ENCODE measurements at regions not wholly inside any gene's neighbourhood (a gene's known extent, or its start where the extent isn't known, plus 50 kb on each side); places are given as distances from the start of the nearest gene placed in this dataset.

DNA sequence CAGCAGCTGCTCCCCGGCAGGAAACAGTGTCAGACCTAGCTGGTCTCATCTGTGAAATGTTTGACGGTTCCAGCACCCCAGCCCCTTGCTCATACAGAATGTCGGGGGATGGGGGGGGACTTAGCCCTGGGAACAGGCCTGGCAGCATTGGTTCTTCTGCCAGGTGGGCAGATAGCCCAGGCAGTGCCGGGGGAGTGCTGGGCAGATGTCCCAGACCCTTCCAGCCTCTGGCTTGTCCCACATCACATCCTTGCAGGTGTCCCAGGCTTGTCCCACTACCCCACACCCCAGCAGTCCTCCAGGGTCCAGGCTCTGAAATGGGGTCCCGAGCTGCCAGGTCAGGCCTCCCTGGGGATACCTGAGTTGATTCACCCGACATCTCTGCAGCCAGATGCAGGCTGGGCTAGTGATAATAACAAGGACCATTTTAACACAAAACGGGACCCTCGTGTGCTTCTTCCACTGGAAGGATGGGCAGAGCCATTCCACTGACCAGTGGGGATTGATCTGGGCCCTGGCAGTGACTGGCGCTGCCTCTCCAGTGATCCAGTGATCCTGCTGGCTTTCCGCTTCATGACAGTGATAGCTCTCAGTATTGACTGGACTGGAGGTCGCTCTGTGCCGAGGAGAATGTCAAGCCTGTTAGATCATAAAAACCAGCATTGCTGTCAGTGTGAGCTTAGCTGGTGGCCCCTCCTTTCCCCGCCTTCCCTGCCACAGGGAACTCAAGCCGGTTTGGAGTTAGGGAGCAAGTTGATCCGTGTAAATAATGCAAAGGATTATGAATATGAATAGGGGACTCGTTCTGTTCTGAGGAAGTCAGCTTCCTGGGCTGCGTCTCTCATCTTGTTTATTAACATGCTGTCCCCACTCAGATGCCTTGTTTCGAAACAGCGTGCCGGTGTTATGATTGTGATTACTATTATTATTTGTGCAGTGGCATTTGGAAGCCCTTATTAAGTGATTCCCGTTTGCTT lies 180.6 kb downstream of the AACS start:
- Histone ChIP-seq H3K36me3 (ENCODE audit: control insufficient read depth in 2 of 2, insufficient read depth in 2 of 2, low read length in 1 of 2) (no peaks in the 10 kb centered on the region), H4K20me1 (ENCODE audit: control insufficient read depth, insufficient read depth) (no peaks in the 10 kb centered on the region), H3K9ac (ENCODE audit: control insufficient read depth, insufficient read depth, low read length) (no peak overlapping the region), H3K9me3 (replicated peaks; ENCODE audit: control insufficient read depth, insufficient read depth, low read length) (no peaks in the 10 kb centered on the region), H3K4me1 (ENCODE audit: control insufficient read depth, insufficient read depth, low read length) (no peaks in the 10 kb centered on the region), H3K4me2 (ENCODE audit: control insufficient read depth, insufficient read depth) (no peak overlapping the region), H3K4me3 (no peak overlapping the region), H3K27ac (ENCODE audit: control insufficient read depth, insufficient read depth) (no peak overlapping the region), H2AFZ (ENCODE audit: control insufficient read depth, low read depth, low read length) (no peak overlapping the region), H3K79me2 (ENCODE audit: control insufficient read depth, insufficient read depth, low read length) (no peaks in the 10 kb centered on the region), H3K27me3 (replicated peaks in 1 of 2; ENCODE audit: control insufficient read depth in 2 of 2, insufficient read depth in 2 of 2, low read length in 1 of 2) (peaks cover 0 to 3% of the 10 kb centered on the region in 2 experiments; a peak in 3 of 4 replicates)
- no TSS peak for BruUV-seq (replicated peaks)
- FAIRE-seq = no peak
- POLR2A ChIA-PET = no interaction called here
- 15% methylated on average over 21 of the region's 21 CpGs for WGBS (ENCODE audit: insufficient coverage, insufficient replicate concordance, low lambda C conversion rate, missing lambda C conversion rate)
- ATAC-seq = no peak
- CTCF ChIA-PET = interaction anchor here (0.6 kb wide), 1 partner anchor 99 kb away, joined by 3 read pairs; no protein-coding TSS in a partner anchor
- SMC1A ChIA-PET (ENCODE audit: uncharacterized antibody, unreplicated experiment) = no interaction called here
- in situ Hi-C loops (cut with MboI) (no loop called here), intact Hi-C loops (cut with micrococcal nuclease; ENCODE audit: unreplicated experiment) (no loop called here)
- no peak for DNase-seq (ENCODE audit: low read depth, low spot score)
- RAD21 ChIA-PET (ENCODE audit: unreplicated experiment) = no interaction called here
- TF ChIP-seq, protein P1, sequence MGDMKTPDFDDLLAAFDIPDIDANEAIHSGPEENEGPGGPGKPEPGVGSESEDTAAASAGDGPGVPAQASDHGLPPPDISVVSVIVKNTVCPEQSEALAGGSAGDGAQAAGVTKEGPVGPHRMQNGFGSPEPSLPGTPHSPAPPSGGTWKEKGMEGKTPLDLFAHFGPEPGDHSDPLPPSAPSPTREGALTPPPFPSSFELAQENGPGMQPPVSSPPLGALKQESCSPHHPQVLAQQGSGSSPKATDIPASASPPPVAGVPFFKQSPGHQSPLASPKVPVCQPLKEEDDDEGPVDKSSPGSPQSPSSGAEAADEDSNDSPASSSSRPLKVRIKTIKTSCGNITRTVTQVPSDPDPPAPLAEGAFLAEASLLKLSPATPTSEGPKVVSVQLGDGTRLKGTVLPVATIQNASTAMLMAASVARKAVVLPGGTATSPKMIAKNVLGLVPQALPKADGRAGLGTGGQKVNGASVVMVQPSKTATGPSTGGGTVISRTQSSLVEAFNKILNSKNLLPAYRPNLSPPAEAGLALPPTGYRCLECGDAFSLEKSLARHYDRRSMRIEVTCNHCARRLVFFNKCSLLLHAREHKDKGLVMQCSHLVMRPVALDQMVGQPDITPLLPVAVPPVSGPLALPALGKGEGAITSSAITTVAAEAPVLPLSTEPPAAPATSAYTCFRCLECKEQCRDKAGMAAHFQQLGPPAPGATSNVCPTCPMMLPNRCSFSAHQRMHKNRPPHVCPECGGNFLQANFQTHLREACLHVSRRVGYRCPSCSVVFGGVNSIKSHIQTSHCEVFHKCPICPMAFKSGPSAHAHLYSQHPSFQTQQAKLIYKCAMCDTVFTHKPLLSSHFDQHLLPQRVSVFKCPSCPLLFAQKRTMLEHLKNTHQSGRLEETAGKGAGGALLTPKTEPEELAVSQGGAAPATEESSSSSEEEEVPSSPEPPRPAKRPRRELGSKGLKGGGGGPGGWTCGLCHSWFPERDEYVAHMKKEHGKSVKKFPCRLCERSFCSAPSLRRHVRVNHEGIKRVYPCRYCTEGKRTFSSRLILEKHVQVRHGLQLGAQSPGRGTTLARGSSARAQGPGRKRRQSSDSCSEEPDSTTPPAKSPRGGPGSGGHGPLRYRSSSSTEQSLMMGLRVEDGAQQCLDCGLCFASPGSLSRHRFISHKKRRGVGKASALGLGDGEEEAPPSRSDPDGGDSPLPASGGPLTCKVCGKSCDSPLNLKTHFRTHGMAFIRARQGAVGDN (IDR thresholded peaks at IDR 0.05) = no peak
- no peak for TF ChIP-seq ZZZ3 (IDR thresholded peaks at IDR 0.05; ENCODE audit: control insufficient read depth, insufficient read length, low read depth)
- no peak for TF ChIP-seq NRF1 (conservative IDR thresholded peaks at IDR 0.05; ENCODE audit: low read depth, low read length)
- TF ChIP-seq SIX5 (IDR thresholded peaks at IDR 0.05; ENCODE audit: low read depth, low read length, severe bottlenecking) = no peak
- no peak for TF ChIP-seq FOXM1 (IDR thresholded peaks at IDR 0.05; ENCODE audit: low read depth, low read length)
- no peak for TF ChIP-seq EGR1 (IDR thresholded peaks at IDR 0.05; ENCODE audit: borderline replicate concordance in 1 of 2, low read depth in 2 of 2, low read length in 2 of 2)
- no peak for TF ChIP-seq RFX5 (IDR thresholded peaks at IDR 0.05; ENCODE audit: low read depth, low read length)
- TF ChIP-seq HDAC6 (IDR thresholded peaks at IDR 0.05; ENCODE audit: unreplicated experiment) = no peak
- no peak for TF ChIP-seq CBX5 (IDR thresholded peaks at IDR 0.05; ENCODE audit: low read depth)
- TF ChIP-seq RB1 (IDR thresholded peaks at IDR 0.05; ENCODE audit: borderline replicate concordance) = no peak
- TF ChIP-seq RUNX3 (IDR thresholded peaks at IDR 0.05; ENCODE audit: low read length) = no peak
- TF ChIP-seq, protein P2, sequence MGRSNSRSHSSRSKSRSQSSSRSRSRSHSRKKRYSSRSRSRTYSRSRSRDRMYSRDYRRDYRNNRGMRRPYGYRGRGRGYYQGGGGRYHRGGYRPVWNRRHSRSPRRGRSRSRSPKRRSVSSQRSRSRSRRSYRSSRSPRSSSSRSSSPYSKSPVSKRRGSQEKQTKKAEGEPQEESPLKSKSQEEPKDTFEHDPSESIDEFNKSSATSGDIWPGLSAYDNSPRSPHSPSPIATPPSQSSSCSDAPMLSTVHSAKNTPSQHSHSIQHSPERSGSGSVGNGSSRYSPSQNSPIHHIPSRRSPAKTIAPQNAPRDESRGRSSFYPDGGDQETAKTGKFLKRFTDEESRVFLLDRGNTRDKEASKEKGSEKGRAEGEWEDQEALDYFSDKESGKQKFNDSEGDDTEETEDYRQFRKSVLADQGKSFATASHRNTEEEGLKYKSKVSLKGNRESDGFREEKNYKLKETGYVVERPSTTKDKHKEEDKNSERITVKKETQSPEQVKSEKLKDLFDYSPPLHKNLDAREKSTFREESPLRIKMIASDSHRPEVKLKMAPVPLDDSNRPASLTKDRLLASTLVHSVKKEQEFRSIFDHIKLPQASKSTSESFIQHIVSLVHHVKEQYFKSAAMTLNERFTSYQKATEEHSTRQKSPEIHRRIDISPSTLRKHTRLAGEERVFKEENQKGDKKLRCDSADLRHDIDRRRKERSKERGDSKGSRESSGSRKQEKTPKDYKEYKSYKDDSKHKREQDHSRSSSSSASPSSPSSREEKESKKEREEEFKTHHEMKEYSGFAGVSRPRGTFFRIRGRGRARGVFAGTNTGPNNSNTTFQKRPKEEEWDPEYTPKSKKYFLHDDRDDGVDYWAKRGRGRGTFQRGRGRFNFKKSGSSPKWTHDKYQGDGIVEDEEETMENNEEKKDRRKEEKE (IDR thresholded peaks at IDR 0.05) = no peak
- no peak for TF ChIP-seq NR2C2 (IDR thresholded peaks at IDR 0.05; ENCODE audit: borderline replicate concordance, control insufficient read depth, insufficient read length, low read depth)
